Adrenal gland (tissue), 9 donors: ENCODE measurements at regions not wholly inside any gene's neighbourhood (a gene's known extent, or its start where the extent isn't known, plus 50 kb on each side); places are given as distances from the start of the nearest gene placed in this dataset.

Experiments
- DNase-seq, 7 donors: peaks; one replicate each; pipeline ENCODE4 v3.0.0-alpha.2; 2019 to 2020
- H3K27ac ChIP-seq, 5 donors: fragments of 200-600 bp; sonication (generic) in 4 of 5; 1 replicate in 3 of 5; 2 replicates in 2 of 5; pipeline versions ENCODE4 v1.5.1 to v1.8.0; 2016 to 2020; ENCODE audit warnings: mild to moderate bottlenecking in 1 of 5
- H3K27me3 ChIP-seq: fragments of 200-600 bp; 2 replicates; pipeline ENCODE4 v1.8.0; 2021
- H3K36me3 ChIP-seq, 2 donors: fragments of 200-600 bp; replicated peaks in 1 of 2; 1 replicate in 1 of 2; 2 replicates in 1 of 2; pipeline versions ENCODE4 v1.5.1 to v1.8.0; 2018 to 2022
- H3K4me1 ChIP-seq, 2 donors: fragments of 200-600 bp; replicated peaks in 1 of 2; 1 replicate in 1 of 2; 2 replicates in 1 of 2; pipeline versions ENCODE4 v1.5.1 to v1.8.0; 2018 to 2021
- H3K4me3 ChIP-seq, 4 donors: fragments of 200-600 bp; sonication (generic) in 3 of 4; one replicate each; pipeline ENCODE4 v1.5.1; 2016 to 2018
- H3K9me3 ChIP-seq, 3 donors: fragments of 200-600 bp; sonication (generic) in 1 of 3; replicated peaks in 1 of 3; 1 replicate in 2 of 3; 2 replicates in 1 of 3; pipeline versions ENCODE4 v1.5.1 to v1.8.0; 2016 to 2021
- POLR2A ChIP-seq, 2 donors: fragments of 450-650 bp; IDR thresholded peaks; one replicate each; pipeline ENCODE4 v1.6.1; 2017; ENCODE audit warnings: antibody characterized with exemption in 2 of 2, mild to moderate bottlenecking in 2 of 2, moderate library complexity in 1 of 2
- WGBS, 4 donors: extraction: QIAGEN DNeasy Blood & Tissue Kit in 2 of 4; methylation state at CpG; one replicate each; pipeline versions ENCODE4 v1.1.5 to v1.1.7; 2013 to 2017; 5-methylcytosine and 5-hydroxymethylcytosine counted together
- intact Hi-C, 2 donors: fragments of 100-400 bp; cut with DNase I; formaldehyde crosslinking; loops; one replicate each; pipeline versions ENCODE4 v1.14.1 to v1.15.0; 2022 to 2023
- TF ChIP-seq, protein P1 (sequence below), 6 experiments: fragments of 450-650 bp in 4 of 6; fragments of 200-600 bp in 2 of 6; sonication (generic) in 1 of 6; IDR thresholded peaks; 1 replicate in 5 of 6; 2 replicates in 1 of 6; pipeline versions ENCODE4 v1.5.1 to v1.8.0; 2016 to 2021; ENCODE audit warnings: antibody characterized with exemption in 6 of 6, mild to moderate bottlenecking in 2 of 6, moderate library complexity in 1 of 6
- donor health status: healthy with polysubstance abuse.
- donor health status: Bipolar disorder and iron deficiency.
- donor health status: DM: yes; HTN: yes; CAD: no.
- donor health status: DM: no; HTN: no; CAD: no.
- donor health status: DM: no; HTN: no; CAD: no.

DNA sequence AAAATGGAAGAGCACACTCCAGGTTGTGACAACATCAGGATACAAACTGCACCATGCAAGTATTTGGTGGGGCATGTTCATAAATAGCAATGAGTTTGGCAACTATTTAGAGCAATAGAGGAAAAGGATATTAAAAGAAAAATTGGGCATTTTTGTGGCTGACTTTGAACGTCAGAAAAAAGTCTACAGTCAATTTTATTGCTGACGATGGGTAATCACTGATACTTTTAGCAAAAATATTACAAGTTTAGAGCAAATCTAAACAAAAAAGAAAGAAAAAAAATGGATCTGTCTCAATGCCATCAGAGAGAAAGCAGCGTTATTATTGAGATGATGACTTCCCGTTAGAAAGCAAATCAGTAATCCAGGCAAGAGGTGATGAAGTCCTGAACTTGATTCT is 65.2 kb downstream of the CGGBP1 start:
- Histone ChIP-seq H3K27ac (no peak overlapping the region), H3K4me3 (no peak overlapping the region), H3K27me3 (no peaks in the 10 kb centered on the region), H3K36me3 (no peaks in the 10 kb centered on the region), H3K4me1 (peaks cover 0 to 14% of the 10 kb centered on the region in 2 donors), H3K9me3 (no peaks in the 10 kb centered on the region)
- WGBS, 4 donors, result 87 to 91% (median 90%) methylated on average over 4 of the region's 4 CpGs
- TF ChIP-seq POLR2A (IDR thresholded peaks at IDR 0.05), result no peak
- TF ChIP-seq, protein P1, sequence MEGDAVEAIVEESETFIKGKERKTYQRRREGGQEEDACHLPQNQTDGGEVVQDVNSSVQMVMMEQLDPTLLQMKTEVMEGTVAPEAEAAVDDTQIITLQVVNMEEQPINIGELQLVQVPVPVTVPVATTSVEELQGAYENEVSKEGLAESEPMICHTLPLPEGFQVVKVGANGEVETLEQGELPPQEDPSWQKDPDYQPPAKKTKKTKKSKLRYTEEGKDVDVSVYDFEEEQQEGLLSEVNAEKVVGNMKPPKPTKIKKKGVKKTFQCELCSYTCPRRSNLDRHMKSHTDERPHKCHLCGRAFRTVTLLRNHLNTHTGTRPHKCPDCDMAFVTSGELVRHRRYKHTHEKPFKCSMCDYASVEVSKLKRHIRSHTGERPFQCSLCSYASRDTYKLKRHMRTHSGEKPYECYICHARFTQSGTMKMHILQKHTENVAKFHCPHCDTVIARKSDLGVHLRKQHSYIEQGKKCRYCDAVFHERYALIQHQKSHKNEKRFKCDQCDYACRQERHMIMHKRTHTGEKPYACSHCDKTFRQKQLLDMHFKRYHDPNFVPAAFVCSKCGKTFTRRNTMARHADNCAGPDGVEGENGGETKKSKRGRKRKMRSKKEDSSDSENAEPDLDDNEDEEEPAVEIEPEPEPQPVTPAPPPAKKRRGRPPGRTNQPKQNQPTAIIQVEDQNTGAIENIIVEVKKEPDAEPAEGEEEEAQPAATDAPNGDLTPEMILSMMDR (IDR thresholded peaks at IDR 0.05), result no peak
- DNase-seq, result no peak
- intact Hi-C loops, result no loop called here

DNA sequence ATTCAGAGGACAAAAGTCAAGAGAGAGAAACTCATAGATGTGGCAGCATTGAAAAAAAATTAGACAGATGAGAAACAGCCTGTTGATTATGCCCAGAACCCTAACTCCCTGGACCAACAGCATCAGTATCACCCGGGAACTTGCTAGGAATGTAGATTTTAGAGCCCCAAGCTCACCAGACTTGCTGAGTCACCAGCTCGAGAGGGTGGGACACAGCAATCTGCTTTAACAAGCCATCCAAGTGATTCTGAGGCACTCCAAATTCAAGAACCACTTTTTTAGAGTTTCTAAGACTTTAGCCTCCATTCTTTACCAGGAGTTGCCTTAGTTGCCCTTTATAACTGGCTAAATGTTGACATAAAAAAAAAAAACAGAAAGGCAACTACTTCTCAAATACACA is 70.9 kb downstream of the CGGBP1 start:
- intact Hi-C loops, result no loop called here
- 63 to 73% (median 67%) methylated on average over 2 of the region's 2 CpGs for WGBS, 4 donors
- DNase-seq, result no peak

DNA sequence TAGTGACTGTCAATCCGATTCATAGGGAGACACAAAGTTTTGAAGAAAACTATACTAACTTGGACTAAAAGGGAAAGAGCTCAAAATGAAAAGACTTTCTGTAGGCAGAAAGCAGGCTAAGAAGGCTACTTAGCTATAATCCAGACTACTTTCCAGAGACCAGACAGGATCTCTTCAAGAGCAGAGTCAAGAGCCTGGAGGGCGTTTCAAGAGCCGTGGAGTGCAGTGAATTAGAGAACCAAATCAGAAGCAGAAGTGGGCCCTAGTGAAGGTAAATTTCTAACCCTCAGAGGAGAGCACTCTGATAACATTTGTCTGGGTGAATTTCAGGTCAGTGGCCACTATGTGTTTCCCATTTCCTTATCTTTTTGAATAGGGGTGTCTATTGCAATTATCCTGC is 76.4 kb downstream of the CGGBP1 start:
- Histone ChIP-seq H3K36me3 (no peaks in the 10 kb centered on the region), H3K9me3 (no peaks in the 10 kb centered on the region), H3K27ac (no peak overlapping the region), H3K4me3 (no peak overlapping the region), H3K27me3 (no peaks in the 10 kb centered on the region), H3K4me1 (no peaks in the 10 kb centered on the region)
- intact Hi-C loops, result no loop called here
- DNase-seq, result no peak
- 69 to 81% (median 79%) methylated on average over 3 of the region's 3 CpGs for WGBS, 4 donors
- TF ChIP-seq, protein P1 (IDR thresholded peaks at IDR 0.05), result no peak
- no peak for TF ChIP-seq POLR2A (IDR thresholded peaks at IDR 0.05)

More for the DNA sequence above, 70.9 kb downstream of the CGGBP1 start:
- Histone ChIP-seq H3K9me3 (no peaks in the 10 kb centered on the region), H3K27me3 (no peaks in the 10 kb centered on the region), H3K4me3 (no peak overlapping the region), H3K4me1 (no peaks in the 10 kb centered on the region), H3K27ac (no peak overlapping the region), H3K36me3 (no peaks in the 10 kb centered on the region)
- TF ChIP-seq, protein P1 (IDR thresholded peaks at IDR 0.05), result no peak

DNA sequence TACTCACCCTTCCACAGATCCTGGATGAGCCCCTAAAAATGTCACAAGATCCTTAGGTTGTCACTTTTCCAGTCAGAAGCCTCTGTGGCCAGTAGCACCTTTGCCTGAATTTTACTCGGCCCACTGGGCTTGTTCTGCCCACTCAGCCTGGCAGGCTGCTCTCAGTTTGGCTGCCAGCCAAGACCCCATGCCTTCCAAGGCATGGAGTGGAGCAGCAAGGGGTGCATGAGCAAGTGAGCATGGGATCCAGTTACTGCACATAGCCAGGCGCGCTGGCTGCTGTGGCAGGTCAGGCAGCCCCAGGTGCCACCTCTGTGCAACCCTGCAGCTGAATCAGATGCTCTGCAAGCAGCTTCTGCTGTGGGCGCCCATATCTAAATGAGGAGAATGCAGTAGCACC is 79.3 kb downstream of the CGGBP1 start:
- H3K36me3 ChIP-seq, result no peaks in the 10 kb centered on the region
- DNase-seq, result no peak
- H3K9me3 ChIP-seq, result no peaks in the 10 kb centered on the region
- H3K27me3 ChIP-seq, result no peaks in the 10 kb centered on the region
- H3K4me1 ChIP-seq, result no peaks in the 10 kb centered on the region
- H3K4me3 ChIP-seq, result no peak overlapping the region
- TF ChIP-seq POLR2A (IDR thresholded peaks at IDR 0.05), result no peak
- TF ChIP-seq, protein P1 (IDR thresholded peaks at IDR 0.05), result no peak
- WGBS, 4 donors, result 95 to 100% (median 98%) methylated on average over 1 to 4 of the region's 4 CpGs
- H3K27ac ChIP-seq, result no peak overlapping the region
- intact Hi-C loops, result no loop called here
